PC-3 (cell line): ENCODE measurements at regions not wholly inside any gene's neighbourhood (a gene's known extent, or its start where the extent isn't known, plus 50 kb on each side); places are given as distances from the start of the nearest gene placed in this dataset.

Source experiments
- CTCF ChIP-seq: fragments of 300-600 bp; sonication (generic); conservative IDR thresholded peaks from 2 replicates; pipeline ENCODE4 v1.5.1; 2017; ENCODE audit warnings: antibody characterized with exemption, low read depth, mild to moderate bottlenecking, low read length
- EZH2 ChIP-seq: fragments of 300-600 bp; sonication (generic); IDR thresholded peaks from one replicate; pipeline ENCODE4 v1.6.1; 2017; ENCODE audit warnings: antibody characterized with exemption, mild to moderate bottlenecking, low read length; ENCODE audit not compliant: unreplicated experiment
- EZH2phosphoT487 ChIP-seq: fragments of 300-600 bp; sonication (generic); IDR thresholded peaks from 2 replicates; pipeline ENCODE4 v1.6.1; 2018; ENCODE audit warnings: mild to moderate bottlenecking, antibody characterized with exemption, low read length, borderline replicate concordance

- no peak for TF ChIP-seq EZH2
- no peak for TF ChIP-seq EZH2phosphoT487
- TF ChIP-seq CTCF: no peak
These were observed 88.5 kb upstream of the DEPDC1 start for GRCh38 chr1:68585351-68585750.
